K562 (cell line): ENCODE measurements at regions not wholly inside any gene's neighbourhood (a gene's known extent, or its start where the extent isn't known, plus 50 kb on each side); places are given as distances from the start of the nearest gene placed in this dataset.

Source experiments
- ATAC-seq: fragments of 200-7000 bp; cut with Tn5 transposase; 3 replicates; pipeline ENCODE4 v1.9.1; 2020; ENCODE audit warnings: moderate library complexity
- BruUV-seq: library from RNA; stranded (reverse); fragments of 400-500 nt; replicated peaks from 2 replicates; lab custom pipeline; 2021; lab: Mats Ljungman, UMichigan
- CTCF ChIA-PET: fragments of 300-600 bp; formaldehyde crosslinking; extraction: SDS; loops from one replicate; lab custom pipeline; 2021; ENCODE audit warnings: low intra/inter-chr PET ratio; lab: Yijun Ruan, JAX
- POLR2A ChIA-PET: fragments of 300-600, 350-650 bp; sonication (Branson Sonifier 250); formaldehyde crosslinking; extraction: SDS; loops from one replicate; lab custom pipeline; 2021; ENCODE audit warnings: antibody characterized with exemption, inconsistent platforms; lab: Yijun Ruan, JAX
- DNase-seq, 4 experiments: peaks; one replicate each; pipeline versions ENCODE4 v3.0.0 to v3.0.0-alpha.2; 2011 to 2018; ENCODE audit warnings: low spot score in 3 of 4, mixed read lengths in 3 of 4; ENCODE audit errors: extremely low read depth in 1 of 4
- FAIRE-seq: peaks from 2 replicates; lab custom pipeline; 2011; peaks lifted over from hg19 to GRCh38; lab: Jason Lieb, UNC
- H2AFZ ChIP-seq: 2 replicates; pipeline ENCODE4 v1.6.0; 2011; ENCODE audit warnings: low read depth, low read length, control low read depth, inconsistent platforms
- H3K27ac ChIP-seq: fragments of 200-600 bp; 3 replicates; pipeline ENCODE4 v1.8.0; 2011; ENCODE audit warnings: low read depth, mild to moderate bottlenecking, control low read depth, inconsistent platforms, low read length, moderate library complexity, mixed read lengths; ENCODE audit errors: extremely low read depth
- H3K27me3 ChIP-seq, 2 experiments: fragments of 300-600 bp in 1 of 2; 2 replicates in 1 of 2; 3 replicates in 1 of 2; pipeline versions ENCODE4 v1.6.0 to v1.8.0; 2011; ENCODE audit warnings: inconsistent platforms in 2 of 2, low read length in 2 of 2, mild to moderate bottlenecking in 1 of 2, mixed read lengths in 1 of 2, moderate library complexity in 1 of 2; ENCODE audit not compliant: control insufficient read depth in 2 of 2, insufficient read depth in 2 of 2
- H3K36me3 ChIP-seq: fragments of 300-600 bp; 3 replicates; pipeline ENCODE4 v1.8.0; 2011; ENCODE audit warnings: mild to moderate bottlenecking, low read length, inconsistent platforms; ENCODE audit not compliant: control insufficient read depth, insufficient read depth
- H3K4me1 ChIP-seq, 2 experiments: fragments of 200-600 bp in 1 of 2; replicated peaks in 1 of 2; 2 replicates in 1 of 2; 3 replicates in 1 of 2; pipeline versions ENCODE4 v1.5.1 to v1.8.0; 2011; ENCODE audit warnings: inconsistent platforms in 2 of 2, low read length in 2 of 2, mild to moderate bottlenecking in 1 of 2, mixed read lengths in 1 of 2, moderate library complexity in 1 of 2; ENCODE audit not compliant: control insufficient read depth in 2 of 2, insufficient read depth in 2 of 2
- H3K4me2 ChIP-seq: 2 replicates; pipeline ENCODE4 v1.6.1; 2011; ENCODE audit warnings: low read length, control low read depth, inconsistent platforms, mixed read lengths; ENCODE audit not compliant: insufficient read depth
- H3K4me3 ChIP-seq: fragments of 200-600 bp; sonication (generic), shearing (Covaris generic); 2 replicates; pipeline ENCODE4 v1.5.1; 2016; ENCODE audit warnings: control low read depth, inconsistent platforms
- H3K79me2 ChIP-seq: fragments of 200-600 bp; 3 replicates; pipeline ENCODE4 v1.8.0; 2011; ENCODE audit warnings: low read length, inconsistent platforms; ENCODE audit not compliant: control insufficient read depth, insufficient read depth
- H3K9ac ChIP-seq, 2 experiments: 2 replicates each; pipeline versions ENCODE4 v1.6.0 to v1.6.1; 2011; ENCODE audit warnings: low read depth in 2 of 2, low read length in 2 of 2, control low read depth in 1 of 2, inconsistent platforms in 1 of 2, mild to moderate bottlenecking in 1 of 2, mixed read lengths in 1 of 2; ENCODE audit not compliant: insufficient read depth in 1 of 2
- H3K9me1 ChIP-seq: one replicate; pipeline ENCODE4 v1.6.0; 2011; ENCODE audit warnings: inconsistent platforms, mild to moderate bottlenecking, low read length, moderate library complexity; ENCODE audit not compliant: control insufficient read depth, insufficient read depth
- H3K9me3 ChIP-seq: replicated peaks from 2 replicates; pipeline ENCODE4 v1.5.1; 2011; ENCODE audit warnings: low read depth, low read length, inconsistent platforms; ENCODE audit not compliant: control insufficient read depth, insufficient read depth
- H4K20me1 ChIP-seq: replicated peaks from 2 replicates; pipeline ENCODE4 v1.6.1; 2011; ENCODE audit warnings: low read length, inconsistent platforms, mixed read lengths; ENCODE audit not compliant: control insufficient read depth, insufficient read depth
- CBX1 ChIP-seq: sonication (generic); IDR thresholded peaks from 2 replicates; pipeline ENCODE4 v1.6.1; 2016; ENCODE audit warnings: antibody characterized with exemption, low read depth, mild to moderate bottlenecking
- CHAMP1 ChIP-seq: fragments of 450-650 bp; IDR thresholded peaks from 2 replicates; pipeline ENCODE4 v1.6.1; 2016; ENCODE audit warnings: mild to moderate bottlenecking
- FIP1L1 ChIP-seq: fragments of 200-400 bp; formaldehyde crosslinking; IDR thresholded peaks from 2 replicates; pipeline ENCODE4 v1.6.1; 2018; ENCODE audit warnings: mild to moderate bottlenecking, low read depth, low read length; ENCODE audit not compliant: poor library complexity, severe bottlenecking
- FUS ChIP-seq: fragments of 200-400 bp; formaldehyde crosslinking; optimal IDR thresholded peaks from 2 replicates; pipeline ENCODE3; 2017; ENCODE audit warnings: low read depth, low read length
- HMG20B ChIP-seq: fragments of 250-450 bp; sonication (Bioruptor Pico); IDR thresholded peaks from 2 replicates; pipeline ENCODE4 v1.5.0; 2021; ENCODE audit warnings: mild to moderate bottlenecking
- KLF16 ChIP-seq: IDR thresholded peaks from 2 replicates; pipeline ENCODE4 v1.6.1; 2016; ENCODE audit warnings: antibody characterized with exemption
- NBN ChIP-seq: fragments of 450-650 bp; IDR thresholded peaks from 2 replicates; pipeline ENCODE4 v1.6.1; 2016; ENCODE audit warnings: low read depth, mild to moderate bottlenecking
- NRF1 ChIP-seq, 2 experiments: fragments of 450-650 bp; IDR thresholded peaks in 1 of 2; conservative IDR thresholded peaks in 1 of 2; 2 replicates each; pipeline ENCODE4 v1.6.1; 2014; ENCODE audit warnings: mild to moderate bottlenecking in 2 of 2
- OTX1 ChIP-seq: fragments of 450-650 bp; formaldehyde crosslinking; IDR thresholded peaks from 2 replicates; pipeline ENCODE4 v1.4.0; 2022; ENCODE audit warnings: mild to moderate bottlenecking
- POLR3A ChIP-seq: IDR thresholded peaks from 2 replicates; pipeline ENCODE4 v1.6.1; 2011; ENCODE audit warnings: borderline replicate concordance, mild to moderate bottlenecking, moderate library complexity; ENCODE audit not compliant: insufficient read length, insufficient read depth; ENCODE audit errors: extremely low read depth
- ZNF408 ChIP-seq: fragments of 250-450 bp; sonication (Bioruptor Pico); IDR thresholded peaks from 2 replicates; pipeline ENCODE4 v1.4.0; 2020; ENCODE audit warnings: low read depth, mild to moderate bottlenecking, moderate library complexity
- ZNF785 ChIP-seq: fragments of 250-450 bp; sonication (Bioruptor Pico); IDR thresholded peaks from 2 replicates; pipeline ENCODE4 v1.4.0; 2020; ENCODE audit warnings: mild to moderate bottlenecking
- WGBS: fragments of 100-300 bp; shearing (Covaris generic); methylation state at CpG from one replicate; pipeline ENCODE4 v1.1.6; 2016; ENCODE audit warnings: low coverage, mixed read lengths; ENCODE audit not compliant: insufficient coverage; ENCODE audit errors: missing lambda C conversion rate; 5-methylcytosine and 5-hydroxymethylcytosine counted together
- in situ Hi-C: fragments of 300-500 bp; cut with MboI; formaldehyde crosslinking; loops from 4 replicates; pipeline ENCODE4 v1.15.0; 2018; ENCODE audit warnings: inconsistent platforms, mixed read lengths
- intact Hi-C: fragments of 100-400 bp; cut with micrococcal nuclease; formaldehyde crosslinking; loops from 2 replicates; pipeline ENCODE4 v1.14.2; 2022
- TF ChIP-seq, protein P1 (sequence below): fragments of 250-450 bp; sonication (Bioruptor Pico); IDR thresholded peaks from 2 replicates; pipeline ENCODE4 v1.4.0; 2020; ENCODE audit warnings: mild to moderate bottlenecking, moderate library complexity
- TF ChIP-seq, protein P2 (sequence below): IDR thresholded peaks from 2 replicates; pipeline ENCODE4 v1.6.1; 2014; ENCODE audit warnings: antibody characterized with exemption

DNA sequence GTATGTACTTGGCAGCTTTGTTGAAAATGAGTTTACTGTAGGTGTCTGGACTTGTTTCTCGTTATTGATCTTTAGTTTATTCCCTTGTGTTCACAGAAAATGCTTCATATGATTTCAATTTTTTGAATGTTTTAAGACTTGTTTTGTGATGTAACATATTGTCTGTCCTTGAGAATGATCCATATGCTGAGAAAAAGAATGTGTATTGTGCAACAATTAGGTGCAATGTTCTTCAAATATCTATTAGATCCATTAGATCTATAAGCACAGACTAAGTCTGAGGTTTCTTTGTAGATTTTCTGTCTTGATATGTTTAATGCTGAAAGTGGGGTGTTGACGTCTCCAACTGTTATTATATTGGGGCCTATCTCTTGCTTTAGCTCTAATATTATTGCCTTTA, 879.6 kb upstream of the LRFN5 start (continued):
- no peak for TF ChIP-seq FUS
- TF ChIP-seq KLF16, result no peak
- no peak for TF ChIP-seq POLR3A
- no peak for TF ChIP-seq HMG20B (CRISPR knock-in tag)
- no peak for TF ChIP-seq NBN
- TF ChIP-seq ZNF408, result no peak

- ChIA-PET POLR2A (no interaction called here), CTCF (no interaction called here)
- Histone ChIP-seq H3K4me1 (no peaks in the 10 kb centered on the region), H3K9me3 (no peaks in the 10 kb centered on the region), H3K79me2 (no peaks in the 10 kb centered on the region), H3K4me2 (no peak overlapping the region), H3K4me3 (no peak overlapping the region), H3K27me3 (no peaks in the 10 kb centered on the region), H3K9ac (no peak overlapping the region), H3K27ac (no peak overlapping the region), H2AFZ (no peak overlapping the region), H3K36me3 (no peaks in the 10 kb centered on the region), H4K20me1 (no peaks in the 10 kb centered on the region), H3K9me1 (no peaks in the 10 kb centered on the region)
- intact Hi-C loops, result no loop called here
- FAIRE-seq (no peak), DNase-seq (no peak), ATAC-seq (no peak)
- WGBS, result 0% methylated on average over 4 of the region's 5 CpGs
- in situ Hi-C loops, result no loop called here
- no TSS peak for BruUV-seq
- TF ChIP-seq CBX1, result no peak
- TF ChIP-seq, protein P1, sequence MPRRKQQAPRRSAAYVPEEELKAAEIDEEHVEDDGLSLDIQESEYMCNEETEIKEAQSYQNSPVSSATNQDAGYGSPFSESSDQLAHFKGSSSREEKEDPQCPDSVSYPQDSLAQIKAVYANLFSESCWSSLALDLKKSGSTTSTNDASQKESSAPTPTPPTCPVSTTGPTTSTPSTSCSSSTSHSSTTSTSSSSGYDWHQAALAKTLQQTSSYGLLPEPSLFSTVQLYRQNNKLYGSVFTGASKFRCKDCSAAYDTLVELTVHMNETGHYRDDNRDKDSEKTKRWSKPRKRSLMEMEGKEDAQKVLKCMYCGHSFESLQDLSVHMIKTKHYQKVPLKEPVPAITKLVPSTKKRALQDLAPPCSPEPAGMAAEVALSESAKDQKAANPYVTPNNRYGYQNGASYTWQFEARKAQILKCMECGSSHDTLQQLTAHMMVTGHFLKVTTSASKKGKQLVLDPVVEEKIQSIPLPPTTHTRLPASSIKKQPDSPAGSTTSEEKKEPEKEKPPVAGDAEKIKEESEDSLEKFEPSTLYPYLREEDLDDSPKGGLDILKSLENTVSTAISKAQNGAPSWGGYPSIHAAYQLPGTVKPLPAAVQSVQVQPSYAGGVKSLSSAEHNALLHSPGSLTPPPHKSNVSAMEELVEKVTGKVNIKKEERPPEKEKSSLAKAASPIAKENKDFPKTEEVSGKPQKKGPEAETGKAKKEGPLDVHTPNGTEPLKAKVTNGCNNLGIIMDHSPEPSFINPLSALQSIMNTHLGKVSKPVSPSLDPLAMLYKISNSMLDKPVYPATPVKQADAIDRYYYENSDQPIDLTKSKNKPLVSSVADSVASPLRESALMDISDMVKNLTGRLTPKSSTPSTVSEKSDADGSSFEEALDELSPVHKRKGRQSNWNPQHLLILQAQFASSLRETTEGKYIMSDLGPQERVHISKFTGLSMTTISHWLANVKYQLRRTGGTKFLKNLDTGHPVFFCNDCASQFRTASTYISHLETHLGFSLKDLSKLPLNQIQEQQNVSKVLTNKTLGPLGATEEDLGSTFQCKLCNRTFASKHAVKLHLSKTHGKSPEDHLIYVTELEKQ (CRISPR knock-in tag), result no peak
- TF ChIP-seq NRF1 (conservative IDR thresholded peaks at IDR 0.05 in 1 of 2, IDR thresholded peaks at IDR 0.05 in 1 of 2), result no peak
- no peak for TF ChIP-seq OTX1 (CRISPR knock-in tag)
- TF ChIP-seq, protein P2, sequence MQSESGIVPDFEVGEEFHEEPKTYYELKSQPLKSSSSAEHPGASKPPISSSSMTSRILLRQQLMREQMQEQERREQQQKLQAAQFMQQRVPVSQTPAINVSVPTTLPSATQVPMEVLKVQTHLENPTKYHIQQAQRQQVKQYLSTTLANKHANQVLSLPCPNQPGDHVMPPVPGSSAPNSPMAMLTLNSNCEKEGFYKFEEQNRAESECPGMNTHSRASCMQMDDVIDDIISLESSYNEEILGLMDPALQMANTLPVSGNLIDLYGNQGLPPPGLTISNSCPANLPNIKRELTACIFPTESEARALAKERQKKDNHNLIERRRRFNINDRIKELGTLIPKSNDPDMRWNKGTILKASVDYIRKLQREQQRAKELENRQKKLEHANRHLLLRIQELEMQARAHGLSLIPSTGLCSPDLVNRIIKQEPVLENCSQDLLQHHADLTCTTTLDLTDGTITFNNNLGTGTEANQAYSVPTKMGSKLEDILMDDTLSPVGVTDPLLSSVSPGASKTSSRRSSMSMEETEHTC, result no peak
- TF ChIP-seq ZNF785 (CRISPR knock-in tag), result no peak
- TF ChIP-seq CHAMP1, result no peak
- no peak for TF ChIP-seq FIP1L1
These were observed 893.3 kb upstream of the LRFN5 start for GRCh38 chr14:40713387-40713786.
